HG03066 (cell line): ENCODE measurements at regions not wholly inside any gene's neighbourhood (a gene's known extent, or its start where the extent isn't known, plus 50 kb on each side); places are given as distances from the start of the nearest gene placed in this dataset.

Experiments used
- ATAC-seq: cut with Tn5 transposase; IDR thresholded peaks from one replicate; pipeline ENCODE4 v1.9.1; 2021; ENCODE audit warnings: low read depth; ENCODE audit not compliant: unreplicated experiment

- no peak for ATAC-seq
Measured at GRCh38 chr11:91825777-91826176, 398.8 kb upstream of the FAT3 start.

GRCh38 chr11:91823252-91823830, 401.3 kb upstream of the FAT3 start:
- ATAC-seq = no peak

GRCh38 chr11:91822805-91823204, 401.8 kb upstream of the FAT3 start:
- no peak for ATAC-seq

- ATAC-seq = no peak
Measured at GRCh38 chr11:91820709-91821108, 403.9 kb upstream of the FAT3 start.

- ATAC-seq = no peak
Measured at GRCh38 chr11:91819777-91820176, 404.8 kb upstream of the FAT3 start.

- no peak for ATAC-seq
Measured at GRCh38 chr11:91819195-91819594, 405.4 kb upstream of the FAT3 start.

GRCh38 chr11:91817996-91818395, 406.6 kb upstream of the FAT3 start:
- no peak for ATAC-seq

GRCh38 chr11:91813263-91813662, 411.4 kb upstream of the FAT3 start:
- ATAC-seq = no peak

- no peak for ATAC-seq
Measured at GRCh38 chr11:91810871-91811270, 413.7 kb upstream of the FAT3 start.

- ATAC-seq = no peak
Measured at GRCh38 chr11:91805293-91805692, 419.3 kb upstream of the FAT3 start.

- ATAC-seq = no peak
Measured at GRCh38 chr11:91804042-91804441, 420.6 kb upstream of the FAT3 start.

GRCh38 chr11:91802475-91802874, 422.1 kb upstream of the FAT3 start:
- no peak for ATAC-seq

GRCh38 chr11:91800208-91800914, 424.3 kb upstream of the FAT3 start:
- no peak for ATAC-seq

GRCh38 chr11:91798240-91798639, 426.4 kb upstream of the FAT3 start:
- ATAC-seq = no peak

- no peak for ATAC-seq
Measured at GRCh38 chr11:91796999-91797398, 427.6 kb upstream of the FAT3 start.

GRCh38 chr11:91795139-91795887, 429.3 kb upstream of the FAT3 start:
- ATAC-seq = no peak

GRCh38 chr11:91794146-91794545, 430.5 kb upstream of the FAT3 start:
- ATAC-seq = no peak

- no peak for ATAC-seq
Measured at GRCh38 chr11:91792779-91793262, 431.8 kb upstream of the FAT3 start.

- ATAC-seq = no peak
Measured at GRCh38 chr11:91791171-91791468, 433.5 kb upstream of the FAT3 start.

GRCh38 chr11:91790346-91791170, 434.1 kb upstream of the FAT3 start:
- ATAC-seq = no peak

- no peak for ATAC-seq
Measured at GRCh38 chr11:91788764-91789163, 435.9 kb upstream of the FAT3 start.
